Stimulated activated CD4-positive, alpha-beta T cell treated with anti-CD3 and anti-CD28 coated beads, Interleukin-4, amount 100 ng/mL, for 48 hours (primary cell): ENCODE measurements at regions not wholly inside any gene's neighbourhood (a gene's known extent, or its start where the extent isn't known, plus 50 kb on each side); places are given as distances from the start of the nearest gene placed in this dataset.

Experiments used
- DNase-seq, 2 donors: peaks; one replicate each; pipeline ENCODE4 v3.0.0-alpha.2; 2020; ENCODE audit warnings: low read depth in 2 of 2

GRCh38 chr14:97581016-97581415 lies 783.8 kb downstream of the VRK1 start:
- DNase-seq: no peak

- DNase-seq: no peak
These were observed 784.8 kb downstream of the VRK1 start for GRCh38 chr14:97582022-97582421.

- no peak for DNase-seq
These were observed 787.3 kb downstream of the VRK1 start for GRCh38 chr14:97584528-97584927.

- DNase-seq: no peak
These were observed 795.3 kb downstream of the VRK1 start for GRCh38 chr14:97592341-97592980.

- no peak for DNase-seq
These were observed 797.1 kb downstream of the VRK1 start for GRCh38 chr14:97594306-97594705.

- peak; percentile 22 to 33 for DNase-seq
These were observed 805.4 kb downstream of the VRK1 start for GRCh38 chr14:97602438-97603117.

- peak in 1 of 2 donors; percentile 16 for DNase-seq
These were observed 806.0 kb downstream of the VRK1 start for GRCh38 chr14:97603201-97603600.

GRCh38 chr14:97604731-97605130 lies 807.5 kb downstream of the VRK1 start:
- no peak for DNase-seq

GRCh38 chr14:97618401-97618800 lies 821.2 kb downstream of the VRK1 start:
- no peak for DNase-seq

- no peak for DNase-seq
These were observed 821.9 kb downstream of the VRK1 start for GRCh38 chr14:97618917-97619690.

- DNase-seq: no peak
These were observed 822.9 kb downstream of the VRK1 start for GRCh38 chr14:97620066-97620465.

GRCh38 chr14:97624985-97625384 lies 827.8 kb downstream of the VRK1 start:
- DNase-seq: no peak

GRCh38 chr14:97625477-97625876 lies 828.3 kb downstream of the VRK1 start:
- DNase-seq: no peak

- DNase-seq: no peak
These were observed 828.9 kb downstream of the VRK1 start for GRCh38 chr14:97626088-97626487.

- no peak for DNase-seq
These were observed 833.1 kb downstream of the VRK1 start for GRCh38 chr14:97630249-97630648.

- DNase-seq: no peak
These were observed 836.1 kb downstream of the VRK1 start for GRCh38 chr14:97633131-97633738.

- DNase-seq: no peak
These were observed 837.6 kb downstream of the VRK1 start for GRCh38 chr14:97634751-97635150.

- DNase-seq: no peak
These were observed 841.7 kb downstream of the VRK1 start for GRCh38 chr14:97638864-97639263.

GRCh38 chr14:97640031-97640430 lies 842.8 kb downstream of the VRK1 start:
- no peak for DNase-seq

GRCh38 chr14:97641827-97642226 lies 844.6 kb downstream of the VRK1 start:
- DNase-seq: no peak

- no peak for DNase-seq
These were observed 845.4 kb downstream of the VRK1 start for GRCh38 chr14:97642631-97643030.

- no peak for DNase-seq
These were observed 847.2 kb downstream of the VRK1 start for GRCh38 chr14:97644365-97644764.
